SK-N-SH (cell line): ENCODE measurements at regions not wholly inside any gene's neighbourhood (a gene's known extent, or its start where the extent isn't known, plus 50 kb on each side); places are given as distances from the start of the nearest gene placed in this dataset.

Experiments used
- CTCF ChIA-PET: fragments of 300-600, 350-600 bp; formaldehyde crosslinking; extraction: SDS; loops from one replicate; lab custom pipeline; 2021; lab: Yijun Ruan, JAX
- POLR2A ChIA-PET: fragments of 350-600 bp; sonication (Branson Sonifier 250); formaldehyde crosslinking; extraction: SDS; loops from one replicate; lab custom pipeline; 2020; ENCODE audit warnings: antibody characterized with exemption, inconsistent platforms; lab: Yijun Ruan, JAX
- DNase-seq: peaks from one replicate; pipeline ENCODE4 v3.0.0; 2012
- H2AFZ ChIP-seq: fragments of 200-600 bp; sonication (generic); 2 replicates; pipeline ENCODE4 v1.8.1; 2016; ENCODE audit warnings: antibody characterized with exemption, mild to moderate bottlenecking, low read depth
- H3F3A ChIP-seq: fragments of 200-600 bp; sonication (generic); replicated peaks from 2 replicates; pipeline ENCODE3; 2016; ENCODE audit warnings: antibody characterized with exemption, mild to moderate bottlenecking; ENCODE audit not compliant: insufficient read depth
- H3K27ac ChIP-seq, 2 experiments: fragments of 200-500 bp in 1 of 2; fragments of 200-600 bp in 1 of 2; sonication (Bioruptor generic) in 1 of 2; sonication (generic), shearing (Covaris generic) in 1 of 2; 2 replicates each; pipeline versions ENCODE4 v1.5.1 to v1.6.1; 2014 to 2016; ENCODE audit warnings: low read depth in 2 of 2, inconsistent platforms in 1 of 2, low read length in 1 of 2, mild to moderate bottlenecking in 1 of 2, mixed read lengths in 1 of 2
- H3K27me3 ChIP-seq: fragments of 200-600 bp; sonication (generic), shearing (Covaris generic); 2 replicates; pipeline ENCODE4 v1.6.1; 2016; ENCODE audit warnings: mixed run types; ENCODE audit not compliant: insufficient read depth
- H3K36me3 ChIP-seq, 2 experiments: fragments of 200-500 bp in 1 of 2; fragments of 200-600 bp in 1 of 2; sonication (Bioruptor generic) in 1 of 2; sonication (generic) in 1 of 2; replicated peaks in 1 of 2; 2 replicates each; pipeline versions ENCODE3 to v1.5.1; 2014 to 2016; ENCODE audit warnings: low read length in 1 of 2, mild to moderate bottlenecking in 1 of 2; ENCODE audit not compliant: insufficient read depth in 2 of 2, control insufficient read depth in 1 of 2
- H3K4me1 ChIP-seq, 2 experiments: fragments of 200-500 bp in 1 of 2; fragments of 200-600 bp in 1 of 2; sonication (Bioruptor generic) in 1 of 2; sonication (generic), shearing (Covaris generic) in 1 of 2; 2 replicates each; pipeline versions ENCODE4 v1.5.1 to v1.6.1; 2014 to 2016; ENCODE audit warnings: low read depth in 1 of 2, low read length in 1 of 2, mixed run types in 1 of 2; ENCODE audit not compliant: insufficient read depth in 2 of 2, control insufficient read depth in 1 of 2
- H3K4me2 ChIP-seq: fragments of 200-600 bp; sonication (generic), shearing (Covaris generic); 2 replicates; pipeline ENCODE4 v1.6.1; 2017; ENCODE audit warnings: mixed run types
- H3K4me3 ChIP-seq, 2 experiments: fragments of 200-500 bp in 1 of 2; fragments of 200-600 bp in 1 of 2; sonication (Bioruptor generic) in 1 of 2; sonication (generic), shearing (Covaris generic) in 1 of 2; 2 replicates each; pipeline versions ENCODE4 v1.5.1 to v1.8.1; 2014 to 2016; ENCODE audit warnings: low read depth in 2 of 2, inconsistent platforms in 1 of 2, low read length in 1 of 2, mild to moderate bottlenecking in 1 of 2, mixed read lengths in 1 of 2, moderate library complexity in 1 of 2
- H3K79me2 ChIP-seq: fragments of 200-600 bp; sonication (generic); 2 replicates; pipeline ENCODE4 v1.8.1; 2017; ENCODE audit warnings: mild to moderate bottlenecking; ENCODE audit not compliant: insufficient read depth
- H3K9ac ChIP-seq: fragments of 200-600 bp; sonication (generic); 2 replicates; pipeline ENCODE4 v1.6.1; 2017; ENCODE audit warnings: mixed run types
- H3K9me2 ChIP-seq: fragments of 200-600 bp; sonication (generic); 2 replicates; pipeline ENCODE4 v1.6.1; 2017; ENCODE audit warnings: mixed run types
- H3K9me3 ChIP-seq: fragments of 200-600 bp; sonication (generic); 2 replicates; pipeline ENCODE4 v1.6.1; 2017; ENCODE audit warnings: mixed run types, mild to moderate bottlenecking, moderate library complexity
- H4K20me1 ChIP-seq: fragments of 200-600 bp; sonication (generic); 2 replicates; pipeline ENCODE4 v1.6.1; 2017; ENCODE audit warnings: mild to moderate bottlenecking, mixed run types; ENCODE audit not compliant: insufficient read depth
- CHD2 ChIP-seq: fragments of 150-350 bp; IDR thresholded peaks from 2 replicates; pipeline ENCODE4 v1.6.1; 2018; ENCODE audit warnings: low read length; ENCODE audit not compliant: partially characterized antibody
- EP300 ChIP-seq, 2 experiments: IDR thresholded peaks; 2 replicates each; pipeline versions ENCODE4 v1.4.0 to v1.6.1; 2012; ENCODE audit warnings: borderline replicate concordance in 1 of 2, low read depth in 1 of 2, low read length in 1 of 2
- EZH2phosphoT487 ChIP-seq: fragments of 200-600 bp; sonication (generic); IDR thresholded peaks from 2 replicates; pipeline ENCODE4 v1.6.1; 2017; ENCODE audit warnings: low read depth, mixed run types, mild to moderate bottlenecking, antibody characterized with exemption, moderate library complexity, borderline replicate concordance
- FOXM1 ChIP-seq: IDR thresholded peaks from 2 replicates; pipeline ENCODE4 v1.4.0; 2012; ENCODE audit warnings: low read depth, mild to moderate bottlenecking
- GABPA ChIP-seq: IDR thresholded peaks from 2 replicates; pipeline ENCODE4 v1.4.0; 2012; ENCODE audit warnings: low read depth, mild to moderate bottlenecking
- MAX ChIP-seq: IDR thresholded peaks from 2 replicates; pipeline ENCODE4 v1.4.0; 2012; ENCODE audit warnings: low read depth
- MEF2A ChIP-seq: IDR thresholded peaks from 2 replicates; pipeline ENCODE4 v1.4.0; 2012; ENCODE audit warnings: low read depth, borderline replicate concordance
- MXI1 ChIP-seq: IDR thresholded peaks from 2 replicates; pipeline ENCODE4 v1.6.1; 2012; ENCODE audit warnings: mild to moderate bottlenecking, low read depth, low read length, improper control_type of control experiment
- NRF1 ChIP-seq: IDR thresholded peaks from 2 replicates; pipeline ENCODE4 v1.6.1; 2012; ENCODE audit warnings: low read depth, mild to moderate bottlenecking, low read length
- RCOR1 ChIP-seq: fragments of 150-350 bp; IDR thresholded peaks from 2 replicates; pipeline ENCODE4 v1.6.1; 2017; ENCODE audit warnings: antibody characterized with exemption, low read length
- RXRA ChIP-seq: IDR thresholded peaks from 2 replicates; pipeline ENCODE4 v1.4.0; 2012; ENCODE audit warnings: low read depth, mild to moderate bottlenecking, borderline replicate concordance
- SIN3A ChIP-seq: IDR thresholded peaks from 2 replicates; pipeline ENCODE4 v1.6.1; 2012; ENCODE audit warnings: low read depth, mild to moderate bottlenecking, low read length, moderate library complexity, borderline replicate concordance
- SMC3 ChIP-seq: IDR thresholded peaks from 2 replicates; pipeline ENCODE4 v1.6.1; 2012; ENCODE audit warnings: low read depth, low read length, improper control_type of control experiment
- USF2 ChIP-seq: fragments of 150-350 bp; IDR thresholded peaks from 2 replicates; pipeline ENCODE4 v1.6.1; 2017; ENCODE audit warnings: antibody characterized with exemption, low read length, low read depth, borderline replicate concordance
- YY1 ChIP-seq: IDR thresholded peaks from 2 replicates; pipeline ENCODE4 v1.4.0; 2012; ENCODE audit warnings: low read depth, mild to moderate bottlenecking
- ZBTB33 ChIP-seq: IDR thresholded peaks from 2 replicates; pipeline ENCODE4 v1.4.0; 2012; ENCODE audit warnings: low read depth, borderline replicate concordance
- TF ChIP-seq, protein P1 (sequence below): IDR thresholded peaks from 2 replicates; pipeline ENCODE4 v1.4.0; 2012; ENCODE audit warnings: low read depth, borderline replicate concordance

DNA sequence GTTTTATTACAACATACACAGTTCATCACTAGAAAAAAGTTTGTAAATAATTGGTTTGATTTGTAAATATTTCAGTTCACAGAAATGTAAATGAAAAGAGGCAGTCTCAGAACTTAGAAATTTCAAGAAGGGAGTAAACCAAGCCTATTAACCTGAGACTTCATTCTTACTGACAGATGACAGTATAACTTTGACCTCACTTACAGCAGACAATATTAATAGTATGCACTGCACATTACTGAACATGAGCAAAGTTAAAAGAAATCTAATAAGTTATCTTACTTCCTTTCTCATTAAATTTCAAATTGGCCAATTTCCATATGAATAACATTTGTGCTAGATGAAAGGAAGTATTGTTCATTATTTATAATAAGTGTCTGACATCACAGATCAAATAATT, 235.8 kb downstream of the SLC6A15 start:
- no peaks in the 10 kb centered on the region for H4K20me1 ChIP-seq
- H3K4me1 ChIP-seq = peaks cover 0 to 2% of the 10 kb centered on the region in 2 experiments; a peak in 2 of 4 replicates
- H3K36me3 ChIP-seq = no peaks in the 10 kb centered on the region
- no peaks in the 10 kb centered on the region for H3F3A ChIP-seq
- H3K79me2 ChIP-seq = no peaks in the 10 kb centered on the region
- H3K4me2 ChIP-seq = no peak overlapping the region
- no peak overlapping the region for H2AFZ ChIP-seq
- no peak overlapping the region for H3K4me3 ChIP-seq
- ChIA-PET CTCF (interaction anchor here (1.0 to 1.5 kb wide), 2 partner anchors 39 to 61 kb away, joined by 3 to 4 read pairs; no protein-coding TSS in a partner anchor), POLR2A (no interaction called here)
- no peaks in the 10 kb centered on the region for H3K27me3 ChIP-seq
- no peak overlapping the region for H3K27ac ChIP-seq
- no peak overlapping the region for H3K9ac ChIP-seq
- no peak for DNase-seq
- no peaks in the 10 kb centered on the region for H3K9me2 ChIP-seq
- H3K9me3 ChIP-seq = no peaks in the 10 kb centered on the region; the same call in 1 of the 2 replicates
- TF ChIP-seq USF2 (no peak), YY1 (no peak), SIN3A (no peak), FOXM1 (no peak), CHD2 (no peak), NRF1 (no peak), RCOR1 (no peak), EP300 (IDR thresholded peaks at IDR 0.05; ENCODE audit: borderline replicate concordance in 1 of 2, low read depth in 1 of 2, low read length in 1 of 2) (no peak), MEF2A (no peak), EZH2phosphoT487 (no peak), SMC3 (no peak), RXRA (no peak), MXI1 (no peak), GABPA (no peak), MAX (no peak), ZBTB33 (no peak)
- TF ChIP-seq, protein P1, sequence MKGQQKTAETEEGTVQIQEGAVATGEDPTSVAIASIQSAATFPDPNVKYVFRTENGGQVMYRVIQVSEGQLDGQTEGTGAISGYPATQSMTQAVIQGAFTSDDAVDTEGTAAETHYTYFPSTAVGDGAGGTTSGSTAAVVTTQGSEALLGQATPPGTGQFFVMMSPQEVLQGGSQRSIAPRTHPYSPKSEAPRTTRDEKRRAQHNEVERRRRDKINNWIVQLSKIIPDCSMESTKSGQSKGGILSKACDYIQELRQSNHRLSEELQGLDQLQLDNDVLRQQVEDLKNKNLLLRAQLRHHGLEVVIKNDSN = no peak
- TF ChIP-seq, all 33 proteins: peak for 0
